Endothelial cell of umbilical vein (primary cell): ENCODE measurements at regions not wholly inside any gene's neighbourhood (a gene's known extent, or its start where the extent isn't known, plus 50 kb on each side); places are given as distances from the start of the nearest gene placed in this dataset.
"Not testable (repeated sequence)": the region's sequence is repeated elsewhere in the genome, so short reads cannot be mapped to it uniquely, and the experiment has no call there.

Source experiments
- BruUV-seq: library from RNA; stranded (reverse); fragments of 400-500 nt; replicated peaks from 2 replicates; lab custom pipeline; 2021; lab: Mats Ljungman, UMichigan
- CTCF ChIA-PET: fragments of 300-600, 350-600 bp; sonication (Branson Sonifier 250); formaldehyde crosslinking; loops from one replicate; lab custom pipeline; 2021; ENCODE audit warnings: antibody characterized with exemption, inconsistent platforms; lab: Charles Lee
- POLR2A ChIA-PET: fragments of 300-600, 350-600 bp; sonication (Branson Sonifier 250); formaldehyde crosslinking; loops from one replicate; lab custom pipeline; 2021; ENCODE audit warnings: antibody characterized with exemption, inconsistent platforms; lab: Charles Lee
- DNase-seq: peaks from one replicate; pipeline ENCODE4 v3.0.0-alpha.2; 2011; ENCODE audit warnings: low read depth, low spot score
- FAIRE-seq: peaks from 2 replicates; lab custom pipeline; 2011; peaks lifted over from hg19 to GRCh38; lab: Jason Lieb, UNC
- H2AFZ ChIP-seq: 2 replicates; pipeline ENCODE4 v1.6.0; 2012; ENCODE audit warnings: low read depth, low read length, control low read depth, inconsistent platforms
- H3K27ac ChIP-seq: 2 replicates; pipeline ENCODE4 v1.5.1; 2011; ENCODE audit warnings: low read depth, mild to moderate bottlenecking, control low read depth, low read length, moderate library complexity; ENCODE audit not compliant: insufficient read depth
- H3K27me3 ChIP-seq, 2 experiments: 2 replicates each; pipeline versions ENCODE4 v1.6.0 to v1.6.1; 2011; ENCODE audit warnings: low read length in 2 of 2, mixed read lengths in 1 of 2; ENCODE audit not compliant: control insufficient read depth in 2 of 2, insufficient read depth in 2 of 2
- H3K36me3 ChIP-seq, 2 experiments: 2 replicates in 1 of 2; 3 replicates in 1 of 2; pipeline ENCODE4 v1.5.1; 2011; ENCODE audit warnings: low read length in 2 of 2, mild to moderate bottlenecking in 1 of 2, moderate library complexity in 1 of 2; ENCODE audit not compliant: control insufficient read depth in 2 of 2, insufficient read depth in 2 of 2; ENCODE audit errors: extremely low read depth in 1 of 2
- H3K4me1 ChIP-seq: 3 replicates; pipeline ENCODE4 v1.5.1; 2011; ENCODE audit warnings: mild to moderate bottlenecking, low read length; ENCODE audit not compliant: control insufficient read depth, insufficient read depth; ENCODE audit errors: extremely low read depth
- H3K4me2 ChIP-seq: 2 replicates; pipeline ENCODE4 v1.6.1; 2011; ENCODE audit warnings: low read length, control low read depth, mixed read lengths; ENCODE audit not compliant: insufficient read depth
- H3K4me3 ChIP-seq, 3 experiments: fragments of 200-600 bp in 1 of 3; sonication (generic), shearing (Covaris generic) in 1 of 3; replicated peaks in 1 of 3; 2 replicates each; pipeline ENCODE4 v1.5.1; 2011 to 2016; ENCODE audit warnings: control low read depth in 3 of 3, low read length in 3 of 3, mild to moderate bottlenecking in 2 of 3, inconsistent platforms in 1 of 3, low read depth in 1 of 3, moderate library complexity in 1 of 3; ENCODE audit not compliant: insufficient read depth in 1 of 3
- H3K79me2 ChIP-seq: 2 replicates; pipeline ENCODE4 v1.6.0; 2012; ENCODE audit warnings: low read length, inconsistent platforms; ENCODE audit not compliant: control insufficient read depth, insufficient read depth
- H3K9ac ChIP-seq: replicated peaks from 2 replicates; pipeline ENCODE3; 2011; ENCODE audit warnings: low read length, control low read depth; ENCODE audit not compliant: insufficient read depth; ENCODE audit errors: extremely low read depth
- H3K9me1 ChIP-seq: replicated peaks from 3 replicates; pipeline ENCODE4 v1.6.0; 2011; ENCODE audit warnings: mild to moderate bottlenecking, low read length; ENCODE audit not compliant: control insufficient read depth, insufficient read depth; ENCODE audit errors: extremely low read depth
- H3K9me3 ChIP-seq: replicated peaks from 2 replicates; pipeline ENCODE4 v1.5.1; 2012; ENCODE audit warnings: low read length, inconsistent platforms; ENCODE audit not compliant: control insufficient read depth, insufficient read depth
- H4K20me1 ChIP-seq: replicated peaks from 2 replicates; pipeline ENCODE3; 2011; ENCODE audit warnings: mild to moderate bottlenecking, low read length; ENCODE audit not compliant: control insufficient read depth, insufficient read depth; ENCODE audit errors: extremely low read depth
- EZH2 ChIP-seq: IDR thresholded peaks from 2 replicates; pipeline ENCODE4 v1.6.1; 2012; ENCODE audit warnings: borderline replicate concordance, low read depth, mild to moderate bottlenecking, moderate library complexity, low read length, inconsistent platforms; ENCODE audit not compliant: severe bottlenecking
- FOS ChIP-seq: IDR thresholded peaks from 2 replicates; pipeline ENCODE4 v1.6.1; 2011; ENCODE audit warnings: mild to moderate bottlenecking, low read length, moderate library complexity, borderline replicate concordance; ENCODE audit not compliant: insufficient read depth
- GATA2 ChIP-seq: IDR thresholded peaks from 2 replicates; pipeline ENCODE4 v1.7.0; 2011; ENCODE audit warnings: low read depth, mild to moderate bottlenecking, moderate library complexity, mixed read lengths, low read length; ENCODE audit not compliant: insufficient read length, insufficient read depth
- JUN ChIP-seq: IDR thresholded peaks from 2 replicates; pipeline ENCODE4 v1.6.1; 2011; ENCODE audit warnings: borderline replicate concordance, low read depth; ENCODE audit not compliant: insufficient read length, insufficient read depth
- MYC ChIP-seq: IDR thresholded peaks from one replicate; pipeline ENCODE4 v1.6.1; 2011; ENCODE audit warnings: mild to moderate bottlenecking, low read depth, low read length
- POLR2A ChIP-seq: IDR thresholded peaks from 2 replicates; pipeline ENCODE4 v1.6.1; 2012; ENCODE audit warnings: low read depth, mild to moderate bottlenecking, control low read depth, low read length
- POLR2AphosphoS5 ChIP-seq: IDR thresholded peaks from 2 replicates; pipeline ENCODE4 v1.6.1; 2012; ENCODE audit warnings: low read depth, mild to moderate bottlenecking, control low read depth, low read length, moderate library complexity; ENCODE audit not compliant: insufficient read depth
- dilution Hi-C: fragments of 300-500 bp; cut with MboI; formaldehyde crosslinking; loops from one replicate; pipeline ENCODE4 v1.15.0; 2019; ENCODE audit warnings: low sequenced_read_pairs; ENCODE audit not compliant: extremely low pct_ligation_motif_present
- intact Hi-C: fragments of 100-400 bp; cut with micrococcal nuclease; formaldehyde crosslinking; loops from one replicate; pipeline ENCODE4 v1.10.0; 2022
- TF ChIP-seq, protein P1 (sequence below): IDR thresholded peaks from 2 replicates; pipeline ENCODE4 v1.6.1; 2011; ENCODE audit not compliant: insufficient read depth, insufficient read length
- TF ChIP-seq, protein P2 (sequence below), 2 donors: IDR thresholded peaks; 1 replicate in 1 of 2; 2 replicates in 1 of 2; pipeline ENCODE4 v1.5.1; 2011; ENCODE audit warnings: low read length in 2 of 2, mild to moderate bottlenecking in 2 of 2, moderate library complexity in 2 of 2, control low read depth in 1 of 2, inconsistent platforms in 1 of 2, low read depth in 1 of 2; ENCODE audit not compliant: insufficient read depth in 1 of 2; ENCODE audit errors: extremely low read depth in 1 of 2

DNA sequence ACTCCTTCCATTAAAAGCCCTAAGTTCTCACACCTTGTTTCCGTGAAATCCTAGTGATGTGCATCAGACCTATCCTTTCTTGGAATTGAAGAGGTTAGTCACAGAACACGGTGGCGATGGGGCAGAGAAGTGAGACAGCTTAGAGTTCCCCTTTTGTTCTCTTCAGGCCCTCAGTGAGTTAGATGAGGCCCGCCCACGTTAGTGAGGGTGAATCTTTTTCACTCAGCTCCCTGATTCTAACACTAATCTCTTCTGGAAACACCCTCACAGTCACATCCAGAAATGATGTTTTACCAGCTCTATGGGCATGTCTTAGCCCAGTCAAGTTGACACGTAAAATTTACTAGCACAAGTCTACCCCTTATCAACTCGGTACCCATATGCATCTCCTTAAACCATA, 172.7 kb upstream of the NOX3 start:
- dilution Hi-C loops = no loop called here
- no peak overlapping the region for H2AFZ ChIP-seq
- H3K9me1 ChIP-seq = no peaks in the 10 kb centered on the region
- no peak for TF ChIP-seq JUN
- no peak for TF ChIP-seq GATA2
- no peak for TF ChIP-seq POLR2A
- TF ChIP-seq, protein P1, sequence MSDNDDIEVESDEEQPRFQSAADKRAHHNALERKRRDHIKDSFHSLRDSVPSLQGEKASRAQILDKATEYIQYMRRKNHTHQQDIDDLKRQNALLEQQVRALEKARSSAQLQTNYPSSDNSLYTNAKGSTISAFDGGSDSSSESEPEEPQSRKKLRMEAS = no peak
- no peak for TF ChIP-seq MYC
- no peak for TF ChIP-seq POLR2AphosphoS5
- TF ChIP-seq EZH2 = no peak
- TF ChIP-seq, protein P2, sequence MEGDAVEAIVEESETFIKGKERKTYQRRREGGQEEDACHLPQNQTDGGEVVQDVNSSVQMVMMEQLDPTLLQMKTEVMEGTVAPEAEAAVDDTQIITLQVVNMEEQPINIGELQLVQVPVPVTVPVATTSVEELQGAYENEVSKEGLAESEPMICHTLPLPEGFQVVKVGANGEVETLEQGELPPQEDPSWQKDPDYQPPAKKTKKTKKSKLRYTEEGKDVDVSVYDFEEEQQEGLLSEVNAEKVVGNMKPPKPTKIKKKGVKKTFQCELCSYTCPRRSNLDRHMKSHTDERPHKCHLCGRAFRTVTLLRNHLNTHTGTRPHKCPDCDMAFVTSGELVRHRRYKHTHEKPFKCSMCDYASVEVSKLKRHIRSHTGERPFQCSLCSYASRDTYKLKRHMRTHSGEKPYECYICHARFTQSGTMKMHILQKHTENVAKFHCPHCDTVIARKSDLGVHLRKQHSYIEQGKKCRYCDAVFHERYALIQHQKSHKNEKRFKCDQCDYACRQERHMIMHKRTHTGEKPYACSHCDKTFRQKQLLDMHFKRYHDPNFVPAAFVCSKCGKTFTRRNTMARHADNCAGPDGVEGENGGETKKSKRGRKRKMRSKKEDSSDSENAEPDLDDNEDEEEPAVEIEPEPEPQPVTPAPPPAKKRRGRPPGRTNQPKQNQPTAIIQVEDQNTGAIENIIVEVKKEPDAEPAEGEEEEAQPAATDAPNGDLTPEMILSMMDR (IDR thresholded peaks at IDR 0.05; ENCODE audit: extremely low read depth in 1 of 2, insufficient read depth in 1 of 2, low read depth in 1 of 2, low read length in 2 of 2) = no peak
- TF ChIP-seq FOS = no peak
- no peaks in the 10 kb centered on the region for H3K79me2 ChIP-seq
- no peaks in the 10 kb centered on the region for H3K9me3 ChIP-seq
- no peak overlapping the region for H3K4me2 ChIP-seq
- CTCF ChIA-PET = no interaction called here
- FAIRE-seq (no peak), DNase-seq (no peak)
- H3K27me3 ChIP-seq = no peaks in the 10 kb centered on the region
- POLR2A ChIA-PET = no interaction called here
- no peaks in the 10 kb centered on the region for H4K20me1 ChIP-seq
- BruUV-seq = no TSS peak
- H3K9ac ChIP-seq = no peak overlapping the region
- H3K36me3 ChIP-seq = no peaks in the 10 kb centered on the region
- intact Hi-C loops = no loop called here
- no peak overlapping the region for H3K4me3 ChIP-seq
- no peak overlapping the region for H3K27ac ChIP-seq
- no peaks in the 10 kb centered on the region for H3K4me1 ChIP-seq

- dilution Hi-C loops, H3K27ac ChIP-seq, intact Hi-C loops, H3K9ac ChIP-seq, H3K9me1 ChIP-seq, DNase-seq, POLR2A ChIA-PET, H3K27me3 ChIP-seq, CTCF ChIA-PET, H3K4me2 ChIP-seq, H4K20me1 ChIP-seq, BruUV-seq, H3K9me3 ChIP-seq, H3K36me3 ChIP-seq, H3K4me1 ChIP-seq, FAIRE-seq, H3K4me3 ChIP-seq, H3K79me2 ChIP-seq, H2AFZ ChIP-seq: not testable (repeated sequence)
Measured at GRCh38 chr6:155627722-155628212, 172.1 kb upstream of the NOX3 start.
